ENCODE measurements at regions not wholly inside any gene's neighbourhood (a gene's known extent, or its start where the extent isn't known, plus 50 kb on each side); places are given as distances from the start of the nearest gene placed in this dataset.

DNA sequence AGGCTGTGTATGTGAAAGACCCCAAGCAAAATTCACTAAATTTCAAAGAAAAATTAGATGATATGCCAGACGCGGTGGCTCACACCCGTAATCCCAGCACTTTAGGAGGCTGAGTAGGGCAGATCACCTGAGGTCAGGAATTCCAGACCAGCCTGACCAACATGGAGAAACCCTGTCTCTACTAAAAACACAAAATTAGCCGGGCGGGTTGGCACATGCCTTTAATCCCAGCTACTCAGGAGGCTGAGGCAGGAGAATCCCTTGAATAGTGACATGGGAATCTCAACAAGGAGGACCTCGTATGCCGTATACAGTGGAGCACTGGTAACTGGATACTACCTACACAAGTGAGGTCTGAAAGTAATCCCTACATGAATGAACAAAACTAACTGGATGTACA is 92.7 kb upstream of the JARID2 start:
- Histone ChIP-seq H3F3A (replicated peaks; ENCODE audit: insufficient read depth) (no peaks in the 10 kb centered on the region), H3K4me1 (ENCODE audit: control insufficient read depth in 1 of 2, insufficient read depth in 2 of 2, low read depth in 1 of 2, low read length in 1 of 2) (no peaks in the 10 kb centered on the region), H3K4me2 (no peak overlapping the region), H3K9me3 (no peaks in the 10 kb centered on the region), H3K4me3 (ENCODE audit: low read depth in 2 of 2, low read length in 1 of 2) (no peak overlapping the region), H3K27me3 (ENCODE audit: insufficient read depth) (no peaks in the 10 kb centered on the region), H4K20me1 (ENCODE audit: insufficient read depth) (no peaks in the 10 kb centered on the region), H3K36me3 (replicated peaks in 1 of 2; ENCODE audit: control insufficient read depth in 1 of 2, insufficient read depth in 2 of 2, low read length in 1 of 2) (no peaks in the 10 kb centered on the region), H3K27ac (ENCODE audit: low read depth in 2 of 2, low read length in 1 of 2) (no peak overlapping the region), H2AFZ (ENCODE audit: low read depth) (no peak overlapping the region), H3K9me2 (no peaks in the 10 kb centered on the region), H3K9ac (no peak overlapping the region), H3K79me2 (ENCODE audit: insufficient read depth) (no peaks in the 10 kb centered on the region)
- 71% methylated on average over 7 of the region's 7 CpGs for WGBS (ENCODE audit: low lambda C conversion rate)
- DNase-seq, result no peak
- no peak for TF ChIP-seq GATA2 (CRISPR knock-in tag; IDR thresholded peaks at IDR 0.05)
- TF ChIP-seq SMC3 (IDR thresholded peaks at IDR 0.05; ENCODE audit: low read depth, low read length), result no peak
- TF ChIP-seq, protein P1, sequence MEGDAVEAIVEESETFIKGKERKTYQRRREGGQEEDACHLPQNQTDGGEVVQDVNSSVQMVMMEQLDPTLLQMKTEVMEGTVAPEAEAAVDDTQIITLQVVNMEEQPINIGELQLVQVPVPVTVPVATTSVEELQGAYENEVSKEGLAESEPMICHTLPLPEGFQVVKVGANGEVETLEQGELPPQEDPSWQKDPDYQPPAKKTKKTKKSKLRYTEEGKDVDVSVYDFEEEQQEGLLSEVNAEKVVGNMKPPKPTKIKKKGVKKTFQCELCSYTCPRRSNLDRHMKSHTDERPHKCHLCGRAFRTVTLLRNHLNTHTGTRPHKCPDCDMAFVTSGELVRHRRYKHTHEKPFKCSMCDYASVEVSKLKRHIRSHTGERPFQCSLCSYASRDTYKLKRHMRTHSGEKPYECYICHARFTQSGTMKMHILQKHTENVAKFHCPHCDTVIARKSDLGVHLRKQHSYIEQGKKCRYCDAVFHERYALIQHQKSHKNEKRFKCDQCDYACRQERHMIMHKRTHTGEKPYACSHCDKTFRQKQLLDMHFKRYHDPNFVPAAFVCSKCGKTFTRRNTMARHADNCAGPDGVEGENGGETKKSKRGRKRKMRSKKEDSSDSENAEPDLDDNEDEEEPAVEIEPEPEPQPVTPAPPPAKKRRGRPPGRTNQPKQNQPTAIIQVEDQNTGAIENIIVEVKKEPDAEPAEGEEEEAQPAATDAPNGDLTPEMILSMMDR (IDR thresholded peaks at IDR 0.05), result no peak
- TF ChIP-seq RXRA (IDR thresholded peaks at IDR 0.05; ENCODE audit: borderline replicate concordance, low read depth), result no peak
- ChIA-PET CTCF (no interaction called here), POLR2A (no interaction called here)

DNA sequence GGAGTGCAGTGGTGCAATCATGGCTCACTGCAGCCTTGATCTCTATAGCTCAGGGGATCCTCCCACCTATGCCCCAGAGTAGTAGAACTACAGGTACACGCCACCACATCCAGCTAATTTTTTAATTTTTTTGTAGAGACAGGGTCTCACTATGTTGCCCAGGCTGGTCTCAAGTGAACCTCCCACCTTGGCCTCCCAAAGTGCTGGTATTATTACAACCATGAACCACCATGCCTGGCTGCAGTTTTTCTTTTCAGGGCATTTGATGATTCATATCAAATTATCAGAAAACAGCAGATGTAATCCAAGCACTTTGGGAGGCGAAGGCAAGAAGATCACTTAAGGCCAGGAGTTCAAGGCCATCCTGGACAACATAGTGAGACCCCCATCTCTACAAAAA is 88.4 kb upstream of the JARID2 start:
- Histone ChIP-seq H3K9me3 (no peaks in the 10 kb centered on the region), H3K4me3 (ENCODE audit: low read depth in 2 of 2, low read length in 1 of 2) (no peak overlapping the region), H3K36me3 (replicated peaks in 1 of 2; ENCODE audit: control insufficient read depth in 1 of 2, insufficient read depth in 2 of 2, low read length in 1 of 2) (no peaks in the 10 kb centered on the region), H3K4me1 (ENCODE audit: control insufficient read depth in 1 of 2, insufficient read depth in 2 of 2, low read depth in 1 of 2, low read length in 1 of 2) (no peaks in the 10 kb centered on the region), H3F3A (replicated peaks; ENCODE audit: insufficient read depth) (no peaks in the 10 kb centered on the region), H3K27me3 (ENCODE audit: insufficient read depth) (no peaks in the 10 kb centered on the region), H4K20me1 (ENCODE audit: insufficient read depth) (no peaks in the 10 kb centered on the region), H3K4me2 (no peak overlapping the region), H3K27ac (ENCODE audit: low read depth in 2 of 2, low read length in 1 of 2) (no peak overlapping the region), H2AFZ (ENCODE audit: low read depth) (no peak overlapping the region), H3K9me2 (no peaks in the 10 kb centered on the region), H3K79me2 (ENCODE audit: insufficient read depth) (no peaks in the 10 kb centered on the region), H3K9ac (no peak overlapping the region)
- ChIA-PET CTCF (no interaction called here), POLR2A (no interaction called here)
- DNase-seq, result no peak
- 31% methylated on average over 2 of the region's 2 CpGs for WGBS (ENCODE audit: low lambda C conversion rate)
- no peak for TF ChIP-seq TEAD4 (IDR thresholded peaks at IDR 0.05; ENCODE audit: borderline replicate concordance, insufficient read depth)
- TF ChIP-seq NFIC (IDR thresholded peaks at IDR 0.05; ENCODE audit: borderline replicate concordance), result no peak
- no peak for TF ChIP-seq JUND (IDR thresholded peaks at IDR 0.05)
- no peak for TF ChIP-seq SMC3 (IDR thresholded peaks at IDR 0.05; ENCODE audit: low read depth, low read length)
- no peak for TF ChIP-seq RFX5 (IDR thresholded peaks at IDR 0.05; ENCODE audit: low read length)
- no peak for TF ChIP-seq SIN3A (IDR thresholded peaks at IDR 0.05; ENCODE audit: borderline replicate concordance, low read depth, low read length)
- no peak for TF ChIP-seq RXRA (IDR thresholded peaks at IDR 0.05; ENCODE audit: borderline replicate concordance, low read depth)
- no peak for TF ChIP-seq POLR2AphosphoS5 (IDR thresholded peaks at IDR 0.05; ENCODE audit: low read depth, low read length)
- TF ChIP-seq CHD2 (IDR thresholded peaks at IDR 0.05; ENCODE audit: low read length, partially characterized antibody), result no peak
- no peak for TF ChIP-seq MXI1 (IDR thresholded peaks at IDR 0.05; ENCODE audit: low read depth, low read length)
- no peak for TF ChIP-seq FOXJ3 (CRISPR knock-in tag; IDR thresholded peaks at IDR 0.05)
- TF ChIP-seq, protein P1 (IDR thresholded peaks at IDR 0.05), result no peak
- TF ChIP-seq GATA2 (CRISPR knock-in tag; IDR thresholded peaks at IDR 0.05), result no peak
- no peak for TF ChIP-seq TCF12 (IDR thresholded peaks at IDR 0.05)
- TF ChIP-seq MEF2A (IDR thresholded peaks at IDR 0.05; ENCODE audit: borderline replicate concordance, low read depth), result no peak
- no peak for TF ChIP-seq RAD21 (IDR thresholded peaks at IDR 0.05; ENCODE audit: low read length)
- TF ChIP-seq, protein P2, sequence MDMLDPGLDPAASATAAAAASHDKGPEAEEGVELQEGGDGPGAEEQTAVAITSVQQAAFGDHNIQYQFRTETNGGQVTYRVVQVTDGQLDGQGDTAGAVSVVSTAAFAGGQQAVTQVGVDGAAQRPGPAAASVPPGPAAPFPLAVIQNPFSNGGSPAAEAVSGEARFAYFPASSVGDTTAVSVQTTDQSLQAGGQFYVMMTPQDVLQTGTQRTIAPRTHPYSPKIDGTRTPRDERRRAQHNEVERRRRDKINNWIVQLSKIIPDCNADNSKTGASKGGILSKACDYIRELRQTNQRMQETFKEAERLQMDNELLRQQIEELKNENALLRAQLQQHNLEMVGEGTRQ (IDR thresholded peaks at IDR 0.05; ENCODE audit: borderline replicate concordance, low read depth, low read length), result no peak
- TF ChIP-seq, protein P3, sequence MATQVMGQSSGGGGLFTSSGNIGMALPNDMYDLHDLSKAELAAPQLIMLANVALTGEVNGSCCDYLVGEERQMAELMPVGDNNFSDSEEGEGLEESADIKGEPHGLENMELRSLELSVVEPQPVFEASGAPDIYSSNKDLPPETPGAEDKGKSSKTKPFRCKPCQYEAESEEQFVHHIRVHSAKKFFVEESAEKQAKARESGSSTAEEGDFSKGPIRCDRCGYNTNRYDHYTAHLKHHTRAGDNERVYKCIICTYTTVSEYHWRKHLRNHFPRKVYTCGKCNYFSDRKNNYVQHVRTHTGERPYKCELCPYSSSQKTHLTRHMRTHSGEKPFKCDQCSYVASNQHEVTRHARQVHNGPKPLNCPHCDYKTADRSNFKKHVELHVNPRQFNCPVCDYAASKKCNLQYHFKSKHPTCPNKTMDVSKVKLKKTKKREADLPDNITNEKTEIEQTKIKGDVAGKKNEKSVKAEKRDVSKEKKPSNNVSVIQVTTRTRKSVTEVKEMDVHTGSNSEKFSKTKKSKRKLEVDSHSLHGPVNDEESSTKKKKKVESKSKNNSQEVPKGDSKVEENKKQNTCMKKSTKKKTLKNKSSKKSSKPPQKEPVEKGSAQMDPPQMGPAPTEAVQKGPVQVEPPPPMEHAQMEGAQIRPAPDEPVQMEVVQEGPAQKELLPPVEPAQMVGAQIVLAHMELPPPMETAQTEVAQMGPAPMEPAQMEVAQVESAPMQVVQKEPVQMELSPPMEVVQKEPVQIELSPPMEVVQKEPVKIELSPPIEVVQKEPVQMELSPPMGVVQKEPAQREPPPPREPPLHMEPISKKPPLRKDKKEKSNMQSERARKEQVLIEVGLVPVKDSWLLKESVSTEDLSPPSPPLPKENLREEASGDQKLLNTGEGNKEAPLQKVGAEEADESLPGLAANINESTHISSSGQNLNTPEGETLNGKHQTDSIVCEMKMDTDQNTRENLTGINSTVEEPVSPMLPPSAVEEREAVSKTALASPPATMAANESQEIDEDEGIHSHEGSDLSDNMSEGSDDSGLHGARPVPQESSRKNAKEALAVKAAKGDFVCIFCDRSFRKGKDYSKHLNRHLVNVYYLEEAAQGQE (IDR thresholded peaks at IDR 0.05; ENCODE audit: low read depth, low read length), result no peak
- TF ChIP-seq, protein P4, sequence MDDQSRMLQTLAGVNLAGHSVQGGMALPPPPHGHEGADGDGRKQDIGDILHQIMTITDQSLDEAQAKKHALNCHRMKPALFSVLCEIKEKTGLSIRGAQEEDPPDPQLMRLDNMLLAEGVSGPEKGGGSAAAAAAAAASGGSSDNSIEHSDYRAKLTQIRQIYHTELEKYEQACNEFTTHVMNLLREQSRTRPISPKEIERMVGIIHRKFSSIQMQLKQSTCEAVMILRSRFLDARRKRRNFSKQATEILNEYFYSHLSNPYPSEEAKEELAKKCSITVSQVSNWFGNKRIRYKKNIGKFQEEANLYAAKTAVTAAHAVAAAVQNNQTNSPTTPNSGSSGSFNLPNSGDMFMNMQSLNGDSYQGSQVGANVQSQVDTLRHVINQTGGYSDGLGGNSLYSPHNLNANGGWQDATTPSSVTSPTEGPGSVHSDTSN (IDR thresholded peaks at IDR 0.05), result no peak

Data from SK-N-SH (cell line).